ENCODE measurements at regions not wholly inside any gene's neighbourhood (a gene's known extent, or its start where the extent isn't known, plus 50 kb on each side); places are given as distances from the start of the nearest gene placed in this dataset.

GRCh38 chr12:131403676-131404075 lies 307.2 kb upstream of the SFSWAP start:
- no peak for TF ChIP-seq POLR2A (IDR thresholded peaks at IDR 0.05; ENCODE audit: low read depth, low read length)
- no peak for TF ChIP-seq CTCF (conservative IDR thresholded peaks at IDR 0.05; ENCODE audit: low read depth, low read length)

All from IMR-90 (cell line).